NCI-H1417 (cell line): ENCODE measurements at regions not wholly inside any gene's neighbourhood (a gene's known extent, or its start where the extent isn't known, plus 50 kb on each side); places are given as distances from the start of the nearest gene placed in this dataset.
"Not testable (repeated sequence)": the region's sequence is repeated elsewhere in the genome, so short reads cannot be mapped to it uniquely, and the experiment has no call there.

Experiments used
- DNase-seq, 3 experiments: peaks; one replicate each; lab custom pipeline; 2025; lab: John Stamatoyannopoulos, UW

GRCh38 chr9:78438211-78438610 lies 141.3 kb downstream of the PSAT1 start:
- peak in 2 of 3 experiments; percentile 9 to 59 for DNase-seq

- DNase-seq = no peak
Observed at GRCh38 chr9:78438780-78439179, 141.9 kb downstream of the PSAT1 start.

GRCh38 chr9:78439190-78439865 lies 142.4 kb downstream of the PSAT1 start:
- peak; percentile 80 to 96 (median 85) for DNase-seq

GRCh38 chr9:78439866-78440830 lies 143.2 kb downstream of the PSAT1 start:
- DNase-seq = peak in 2 of 3 experiments; percentile 45 to 59

- no peak for DNase-seq
Observed at GRCh38 chr9:78441396-78441795, 144.5 kb downstream of the PSAT1 start.

- DNase-seq = no peak
Observed at GRCh38 chr9:78441822-78442431, 145.0 kb downstream of the PSAT1 start.

GRCh38 chr9:78442577-78442976 lies 145.7 kb downstream of the PSAT1 start:
- DNase-seq = not testable (repeated sequence)

- no peak for DNase-seq
Observed at GRCh38 chr9:78443946-78444345, 147.0 kb downstream of the PSAT1 start.

GRCh38 chr9:78448960-78449673 lies 152.2 kb downstream of the PSAT1 start:
- no peak for DNase-seq

- DNase-seq = no peak
Observed at GRCh38 chr9:78453450-78453849, 156.5 kb downstream of the PSAT1 start.

- DNase-seq = no peak
Observed at GRCh38 chr9:78462611-78463010, 165.7 kb downstream of the PSAT1 start.

GRCh38 chr9:78463750-78464149 lies 166.8 kb downstream of the PSAT1 start:
- DNase-seq = no peak

- DNase-seq = no peak
Observed at GRCh38 chr9:78468231-78468630, 171.3 kb downstream of the PSAT1 start.

GRCh38 chr9:78468974-78469576 lies 172.2 kb downstream of the PSAT1 start:
- DNase-seq = no peak

GRCh38 chr9:78470216-78470615 lies 173.3 kb downstream of the PSAT1 start:
- DNase-seq = no peak

GRCh38 chr9:78470741-78471140 lies 173.8 kb downstream of the PSAT1 start:
- no peak for DNase-seq

GRCh38 chr9:78472111-78472510 lies 175.2 kb downstream of the PSAT1 start:
- no peak for DNase-seq

GRCh38 chr9:78479441-78479840 lies 182.5 kb downstream of the PSAT1 start:
- no peak for DNase-seq

GRCh38 chr9:78486661-78487060 lies 189.7 kb downstream of the PSAT1 start:
- DNase-seq = no peak

GRCh38 chr9:78490231-78490630 lies 193.3 kb downstream of the PSAT1 start:
- DNase-seq = no peak

- no peak for DNase-seq
Observed at GRCh38 chr9:78491402-78491801, 194.5 kb downstream of the PSAT1 start.
